ENCODE measurements at regions not wholly inside any gene's neighbourhood (a gene's known extent, or its start where the extent isn't known, plus 50 kb on each side); places are given as distances from the start of the nearest gene placed in this dataset.

DNA sequence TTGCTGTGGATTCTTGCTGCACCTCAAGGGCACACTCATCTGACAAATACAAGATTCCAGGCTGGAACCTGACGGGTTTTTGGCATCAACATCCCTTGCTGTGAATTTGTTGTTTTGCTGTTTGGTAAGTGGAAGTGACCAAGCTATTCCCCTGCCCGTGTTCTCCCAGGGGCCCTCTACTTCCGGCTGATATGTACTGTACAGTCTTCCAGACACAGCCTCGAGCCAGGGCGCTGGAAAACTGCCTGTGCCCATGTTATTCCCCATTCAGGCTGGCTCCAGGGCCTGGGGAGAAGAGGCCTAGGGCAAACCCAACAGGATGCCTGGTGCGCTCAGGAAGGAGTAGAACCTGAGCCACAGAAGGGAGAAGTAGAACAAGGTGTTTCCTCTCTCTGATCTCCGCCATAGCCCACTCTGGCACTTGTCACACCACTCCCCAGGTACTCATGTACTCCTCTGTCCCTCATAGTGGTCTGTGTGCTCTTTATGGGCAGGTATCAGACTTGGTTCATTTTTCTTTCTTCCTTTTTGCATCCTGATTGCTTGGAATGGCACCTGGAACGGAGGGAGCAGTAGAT lies 67.8 kb upstream of the LTA4H start:
- TF ChIP-seq CTCF (IDR thresholded peaks at IDR 0.05) (no peak), POLR2A (IDR thresholded peaks at IDR 0.05) (no peak)
